K562 (cell line): ENCODE measurements at regions not wholly inside any gene's neighbourhood (a gene's known extent, or its start where the extent isn't known, plus 50 kb on each side); places are given as distances from the start of the nearest gene placed in this dataset.

Experiments
- BHLHE40 ChIP-seq: IDR thresholded peaks from 2 replicates; pipeline ENCODE4 v1.6.1; 2011; ENCODE audit warnings: low read length, improper control_type of control experiment
- BRCA1 ChIP-seq, 2 experiments: fragments of 450-650 bp in 1 of 2; sonication (generic) in 1 of 2; formaldehyde crosslinking in 1 of 2; IDR thresholded peaks; 2 replicates each; pipeline versions ENCODE4 v1.5.0 to v1.6.1; 2017 to 2020; ENCODE audit warnings: mild to moderate bottlenecking in 1 of 2, missing genetic modification reagents in 1 of 2
- CAMTA2 ChIP-seq: fragments of 250-450 bp; sonication (Bioruptor Pico); conservative IDR thresholded peaks from 2 replicates; pipeline ENCODE4 v1.5.1; 2022
- E4F1 ChIP-seq: fragments of 250-450 bp; sonication (Bioruptor Pico); IDR thresholded peaks from 2 replicates; pipeline ENCODE4 v1.5.0; 2021; ENCODE audit warnings: mild to moderate bottlenecking, borderline replicate concordance
- ELK3 ChIP-seq: fragments of 450-650 bp; formaldehyde crosslinking; IDR thresholded peaks from 2 replicates; pipeline ENCODE4 v1.4.0; 2020; ENCODE audit warnings: mild to moderate bottlenecking
- EP400 ChIP-seq: fragments of 450-650 bp; IDR thresholded peaks from 2 replicates; pipeline ENCODE4 v1.6.1; 2017; ENCODE audit warnings: antibody characterized with exemption, mild to moderate bottlenecking, moderate library complexity
- GTF2E2 ChIP-seq: fragments of 200-800 bp; sonication (Bioruptor generic); IDR thresholded peaks from 2 replicates; pipeline ENCODE4 v1.6.1; 2016; ENCODE audit warnings: missing genetic modification characterization, missing compliant biosample characterization
- HDAC3 ChIP-seq: fragments of 450-650 bp; IDR thresholded peaks from 2 replicates; pipeline ENCODE4 v1.6.1; 2018; ENCODE audit warnings: borderline replicate concordance, mild to moderate bottlenecking, moderate library complexity; ENCODE audit not compliant: partially characterized antibody
- MEF2A ChIP-seq: IDR thresholded peaks from 2 replicates; pipeline ENCODE4 v1.6.1; 2011; ENCODE audit warnings: low read depth, mild to moderate bottlenecking, low read length, moderate library complexity; ENCODE audit not compliant: control insufficient read depth
- MLLT1 ChIP-seq, 2 experiments: fragments of 450-650 bp; IDR thresholded peaks; 2 replicates each; pipeline ENCODE4 v1.6.1; 2016
- NELFE ChIP-seq: IDR thresholded peaks from 2 replicates; pipeline ENCODE4 v1.6.1; 2011; ENCODE audit warnings: mild to moderate bottlenecking; ENCODE audit not compliant: insufficient read depth, insufficient read length
- NR2C2 ChIP-seq, 2 experiments: fragments of 200-800 bp in 1 of 2; sonication (Bioruptor generic) in 1 of 2; sonication (generic) in 1 of 2; formaldehyde crosslinking in 1 of 2; IDR thresholded peaks; 2 replicates each; pipeline versions ENCODE4 v1.6.1 to v1.8.0; 2016 to 2022; ENCODE audit warnings: mild to moderate bottlenecking in 1 of 2, missing compliant biosample characterization in 1 of 2, missing genetic modification characterization in 1 of 2, missing genetic modification reagents in 1 of 2
- POLR2B ChIP-seq: fragments of 450-650 bp; IDR thresholded peaks from 2 replicates; pipeline ENCODE4 v1.6.1; 2018; ENCODE audit warnings: low read depth; ENCODE audit not compliant: partially characterized antibody
- SMARCC2 ChIP-seq: fragments of 450-650 bp; IDR thresholded peaks from 2 replicates; pipeline ENCODE4 v1.6.1; 2017; ENCODE audit warnings: antibody characterized with exemption, moderate library complexity, mild to moderate bottlenecking, low read depth
- SRF ChIP-seq, 2 experiments: fragments of 250-450, 450-650 bp in 1 of 2; sonication (Bioruptor Pico) in 1 of 2; sonication (generic) in 1 of 2; formaldehyde crosslinking; IDR thresholded peaks; 2 replicates each; pipeline versions ENCODE4 v1.5.0 to v1.5.1; 2020 to 2022; ENCODE audit warnings: mild to moderate bottlenecking in 1 of 2, missing genetic modification reagents in 1 of 2
- ZNF124 ChIP-seq: sonication (generic); formaldehyde crosslinking; IDR thresholded peaks from 2 replicates; pipeline ENCODE4 v1.8.1; 2022; ENCODE audit warnings: missing genetic modification reagents
- ZNF444 ChIP-seq: fragments of 250-450 bp; sonication (Bioruptor Pico); IDR thresholded peaks from 2 replicates; pipeline ENCODE4 v1.4.0; 2020; ENCODE audit warnings: mild to moderate bottlenecking, moderate library complexity
- ZNF507 ChIP-seq: conservative IDR thresholded peaks from 2 replicates; pipeline ENCODE4 v1.6.1; 2017; ENCODE audit warnings: missing genetic modification characterization, missing compliant biosample characterization
- ZNF511 ChIP-seq: sonication (generic); formaldehyde crosslinking; IDR thresholded peaks from 2 replicates; pipeline ENCODE4 v1.8.0; 2022; ENCODE audit warnings: mild to moderate bottlenecking, missing genetic modification reagents

GRCh38 chrX:109859651-109860050 lies 126.6 kb upstream of the ACSL4 start (continued):
- TF ChIP-seq MLLT1 (IDR thresholded peaks at IDR 0.05) (no peak), BHLHE40 (0 out of 2 replicates have a peak, but pooled peaks have one; percentile 24), ZNF511 (CRISPR knock-in tag) (no peak), NR2C2 (CRISPR knock-in tag; IDR thresholded peaks at IDR 0.05) (no peak), NR2C2 (tag; IDR thresholded peaks at IDR 0.05) (no peak), ZNF124 (CRISPR knock-in tag) (no peak), ZNF444 (CRISPR knock-in tag) (no peak), SMARCC2 (no peak), SRF (CRISPR knock-in tag; IDR thresholded peaks at IDR 0.05) (no peak), POLR2B (no peak), NELFE (no peak), MEF2A (no peak), ELK3 (CRISPR knock-in tag) (no peak), E4F1 (CRISPR knock-in tag) (no peak), CAMTA2 (CRISPR knock-in tag) (no peak), BRCA1 (IDR thresholded peaks at IDR 0.05) (no peak), BRCA1 (CRISPR knock-in tag; IDR thresholded peaks at IDR 0.05) (no peak), GTF2E2 (tag) (no peak), HDAC3 (peak; percentile 64), EP400 (no peak), ZNF507 (tag) (no peak)
